Panc1 (cell line): ENCODE measurements at regions not wholly inside any gene's neighbourhood (a gene's known extent, or its start where the extent isn't known, plus 50 kb on each side); places are given as distances from the start of the nearest gene placed in this dataset.

Experiments
- POLR2AphosphoS5 ChIP-seq: IDR thresholded peaks from 2 replicates; pipeline ENCODE4 v1.6.1; 2012; ENCODE audit warnings: mild to moderate bottlenecking, low read depth, low read length, moderate library complexity
- SIN3A ChIP-seq: IDR thresholded peaks from 2 replicates; pipeline ENCODE4 v1.6.1; 2012; ENCODE audit warnings: low read depth, mild to moderate bottlenecking, low read length, moderate library complexity, borderline replicate concordance; ENCODE audit not compliant: insufficient read depth
- TCF7L2 ChIP-seq: IDR thresholded peaks from 2 replicates; pipeline ENCODE4 v1.6.1; 2011; ENCODE audit warnings: mild to moderate bottlenecking, low read depth, low read length, inconsistent platforms
- TF ChIP-seq, protein P1 (sequence below): fragments of 450-650 bp; IDR thresholded peaks from 2 replicates; pipeline ENCODE4 v1.5.1; 2017; ENCODE audit warnings: mild to moderate bottlenecking
- TF ChIP-seq, protein P2 (sequence below), 2 experiments: IDR thresholded peaks; 2 replicates each; pipeline ENCODE4 v1.6.1; 2011 to 2012; ENCODE audit warnings: low read depth in 2 of 2, control low read depth in 1 of 2, low read length in 1 of 2, mild to moderate bottlenecking in 1 of 2, moderate library complexity in 1 of 2; ENCODE audit not compliant: insufficient read depth in 1 of 2

DNA sequence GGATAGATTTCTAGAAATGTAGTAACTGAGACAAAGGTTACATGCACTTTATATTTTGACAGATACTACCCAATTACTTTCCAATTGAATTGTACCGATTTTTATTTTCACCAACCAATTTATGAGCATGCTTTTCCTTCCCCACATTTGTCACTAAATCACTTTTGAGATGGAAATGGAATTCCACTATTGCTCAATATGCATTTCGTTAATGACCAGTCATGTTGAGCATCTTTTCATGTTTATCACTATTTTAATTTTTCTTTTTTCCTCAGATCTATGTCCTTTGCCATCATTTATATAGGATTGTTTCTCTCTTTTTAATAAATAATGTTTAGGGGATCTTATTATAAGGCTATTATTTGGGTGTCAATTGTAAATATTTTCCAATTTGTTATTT, 102.8 kb upstream of the SMIM36 start:
- TF ChIP-seq, protein P1, sequence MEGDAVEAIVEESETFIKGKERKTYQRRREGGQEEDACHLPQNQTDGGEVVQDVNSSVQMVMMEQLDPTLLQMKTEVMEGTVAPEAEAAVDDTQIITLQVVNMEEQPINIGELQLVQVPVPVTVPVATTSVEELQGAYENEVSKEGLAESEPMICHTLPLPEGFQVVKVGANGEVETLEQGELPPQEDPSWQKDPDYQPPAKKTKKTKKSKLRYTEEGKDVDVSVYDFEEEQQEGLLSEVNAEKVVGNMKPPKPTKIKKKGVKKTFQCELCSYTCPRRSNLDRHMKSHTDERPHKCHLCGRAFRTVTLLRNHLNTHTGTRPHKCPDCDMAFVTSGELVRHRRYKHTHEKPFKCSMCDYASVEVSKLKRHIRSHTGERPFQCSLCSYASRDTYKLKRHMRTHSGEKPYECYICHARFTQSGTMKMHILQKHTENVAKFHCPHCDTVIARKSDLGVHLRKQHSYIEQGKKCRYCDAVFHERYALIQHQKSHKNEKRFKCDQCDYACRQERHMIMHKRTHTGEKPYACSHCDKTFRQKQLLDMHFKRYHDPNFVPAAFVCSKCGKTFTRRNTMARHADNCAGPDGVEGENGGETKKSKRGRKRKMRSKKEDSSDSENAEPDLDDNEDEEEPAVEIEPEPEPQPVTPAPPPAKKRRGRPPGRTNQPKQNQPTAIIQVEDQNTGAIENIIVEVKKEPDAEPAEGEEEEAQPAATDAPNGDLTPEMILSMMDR = no peak
- no peak for TF ChIP-seq SIN3A
- TF ChIP-seq POLR2AphosphoS5 = no peak
- TF ChIP-seq, protein P2, sequence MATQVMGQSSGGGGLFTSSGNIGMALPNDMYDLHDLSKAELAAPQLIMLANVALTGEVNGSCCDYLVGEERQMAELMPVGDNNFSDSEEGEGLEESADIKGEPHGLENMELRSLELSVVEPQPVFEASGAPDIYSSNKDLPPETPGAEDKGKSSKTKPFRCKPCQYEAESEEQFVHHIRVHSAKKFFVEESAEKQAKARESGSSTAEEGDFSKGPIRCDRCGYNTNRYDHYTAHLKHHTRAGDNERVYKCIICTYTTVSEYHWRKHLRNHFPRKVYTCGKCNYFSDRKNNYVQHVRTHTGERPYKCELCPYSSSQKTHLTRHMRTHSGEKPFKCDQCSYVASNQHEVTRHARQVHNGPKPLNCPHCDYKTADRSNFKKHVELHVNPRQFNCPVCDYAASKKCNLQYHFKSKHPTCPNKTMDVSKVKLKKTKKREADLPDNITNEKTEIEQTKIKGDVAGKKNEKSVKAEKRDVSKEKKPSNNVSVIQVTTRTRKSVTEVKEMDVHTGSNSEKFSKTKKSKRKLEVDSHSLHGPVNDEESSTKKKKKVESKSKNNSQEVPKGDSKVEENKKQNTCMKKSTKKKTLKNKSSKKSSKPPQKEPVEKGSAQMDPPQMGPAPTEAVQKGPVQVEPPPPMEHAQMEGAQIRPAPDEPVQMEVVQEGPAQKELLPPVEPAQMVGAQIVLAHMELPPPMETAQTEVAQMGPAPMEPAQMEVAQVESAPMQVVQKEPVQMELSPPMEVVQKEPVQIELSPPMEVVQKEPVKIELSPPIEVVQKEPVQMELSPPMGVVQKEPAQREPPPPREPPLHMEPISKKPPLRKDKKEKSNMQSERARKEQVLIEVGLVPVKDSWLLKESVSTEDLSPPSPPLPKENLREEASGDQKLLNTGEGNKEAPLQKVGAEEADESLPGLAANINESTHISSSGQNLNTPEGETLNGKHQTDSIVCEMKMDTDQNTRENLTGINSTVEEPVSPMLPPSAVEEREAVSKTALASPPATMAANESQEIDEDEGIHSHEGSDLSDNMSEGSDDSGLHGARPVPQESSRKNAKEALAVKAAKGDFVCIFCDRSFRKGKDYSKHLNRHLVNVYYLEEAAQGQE (IDR thresholded peaks at IDR 0.05; ENCODE audit: insufficient read depth in 1 of 2, low read depth in 2 of 2, low read length in 1 of 2) = no peak
- no peak for TF ChIP-seq TCF7L2
